Esophagus (tissue), 2 donors: ENCODE measurements at regions not wholly inside any gene's neighbourhood (a gene's known extent, or its start where the extent isn't known, plus 50 kb on each side); places are given as distances from the start of the nearest gene placed in this dataset.

Source experiments
- H3K27ac ChIP-seq, 2 donors: one replicate each; pipeline ENCODE4 v1.5.1; 2013; ENCODE audit warnings: low read depth in 2 of 2, mild to moderate bottlenecking in 2 of 2, inconsistent platforms in 1 of 2, low read length in 1 of 2, moderate library complexity in 1 of 2
- H3K27me3 ChIP-seq, 2 donors: one replicate each; pipeline ENCODE4 v1.6.1; 2013; ENCODE audit warnings: low read length in 2 of 2, control low read depth in 1 of 2, mild to moderate bottlenecking in 1 of 2; ENCODE audit not compliant: insufficient read depth in 2 of 2, control insufficient read depth in 1 of 2
- H3K36me3 ChIP-seq, 2 donors: one replicate each; pipeline ENCODE4 v1.6.1; 2013; ENCODE audit warnings: low read length in 1 of 2; ENCODE audit not compliant: control insufficient read depth in 2 of 2, insufficient read depth in 2 of 2
- H3K4me1 ChIP-seq, 2 donors: one replicate each; pipeline ENCODE4 v1.6.1; 2013; ENCODE audit warnings: low read length in 1 of 2; ENCODE audit not compliant: control insufficient read depth in 2 of 2, insufficient read depth in 2 of 2
- H3K4me3 ChIP-seq, 2 donors: one replicate each; pipeline ENCODE4 v1.5.1; 2013; ENCODE audit warnings: low read length in 2 of 2, mild to moderate bottlenecking in 2 of 2, low read depth in 1 of 2, moderate library complexity in 1 of 2
- H3K9me3 ChIP-seq, 2 donors: one replicate each; pipeline ENCODE4 v1.6.1; 2013; ENCODE audit warnings: mild to moderate bottlenecking in 2 of 2, low read depth in 1 of 2, low read length in 1 of 2, moderate library complexity in 1 of 2; ENCODE audit not compliant: control insufficient read depth in 2 of 2, insufficient read depth in 1 of 2
- WGBS, 2 donors: extraction: QIAGEN DNeasy Blood & Tissue Kit; methylation state at CpG; one replicate each; pipeline ENCODE4 v1.1.7; 2013; 5-methylcytosine and 5-hydroxymethylcytosine counted together
- donor health status: healthy with polysubstance abuse.
- donor health status: Bipolar disorder and iron deficiency.

GRCh38 chr3:46093327-46093942, 66.2 kb upstream of the XCR1 start:
- Histone ChIP-seq H3K27me3 (no peaks in the 10 kb centered on the region), H3K27ac (no peak overlapping the region), H3K4me3 (no peak overlapping the region), H3K9me3 (no peaks in the 10 kb centered on the region), H3K4me1 (peaks cover 0 to 5% of the 10 kb centered on the region in 2 donors), H3K36me3 (no peaks in the 10 kb centered on the region)
- 89 to 96% methylated on average over 2 of the region's 2 CpGs for WGBS, 2 donors

- Histone ChIP-seq H3K4me1 (peaks cover 0 to 5% of the 10 kb centered on the region in 2 donors), H3K27ac (no peak overlapping the region), H3K27me3 (no peaks in the 10 kb centered on the region), H3K4me3 (no peak overlapping the region), H3K9me3 (no peaks in the 10 kb centered on the region), H3K36me3 (no peaks in the 10 kb centered on the region)
- 95 to 100% methylated on average over 2 of the region's 2 CpGs for WGBS, 2 donors
Observed at GRCh38 chr3:46092702-46093080, 65.4 kb upstream of the XCR1 start.

- H3K36me3 ChIP-seq: no peaks in the 10 kb centered on the region
- H3K4me1 ChIP-seq: peaks cover 0 to 5% of the 10 kb centered on the region in 2 donors
- peaks cover 0 to 4% of the 10 kb centered on the region in 2 donors for H3K27me3 ChIP-seq
- no peak overlapping the region for H3K27ac ChIP-seq
- WGBS, 2 donors: 47 to 72% methylated on average over 4 of the region's 4 CpGs
- no peak overlapping the region for H3K4me3 ChIP-seq
- no peaks in the 10 kb centered on the region for H3K9me3 ChIP-seq
Observed at GRCh38 chr3:46091741-46092701, 64.7 kb upstream of the XCR1 start.

- H3K27ac ChIP-seq: no peak overlapping the region
- 87 to 91% methylated on average over 3 of the region's 3 CpGs for WGBS, 2 donors
Observed at GRCh38 chr3:46091046-46091445, 63.8 kb upstream of the XCR1 start.

GRCh38 chr3:46090161-46090591, 62.9 kb upstream of the XCR1 start:
- peak overlapping the region in 1 of 2 donors; percentile 36 for H3K27ac ChIP-seq
- peaks cover 0 to 4% of the 10 kb centered on the region in 2 donors for H3K27me3 ChIP-seq

More at GRCh38 chr3:46091046-46091445, 63.8 kb upstream of the XCR1 start:
- peaks cover 0 to 4% of the 10 kb centered on the region in 2 donors for H3K27me3 ChIP-seq
- H3K9me3 ChIP-seq: no peaks in the 10 kb centered on the region
- no peaks in the 10 kb centered on the region for H3K36me3 ChIP-seq
- H3K4me1 ChIP-seq: peaks cover 0 to 7% of the 10 kb centered on the region in 2 donors
- no peak overlapping the region for H3K4me3 ChIP-seq

GRCh38 chr3:46089237-46090011, 62.1 kb upstream of the XCR1 start:
- Histone ChIP-seq H3K4me3 (no peak overlapping the region), H3K9me3 (no peaks in the 10 kb centered on the region), H3K27me3 (peaks cover 0 to 5% of the 10 kb centered on the region in 2 donors), H3K4me1 (peaks cover 0 to 7% of the 10 kb centered on the region in 2 donors), H3K27ac (peak overlapping the region in 1 of 2 donors; percentile 2), H3K36me3 (no peaks in the 10 kb centered on the region)
- WGBS, 2 donors: 83 to 86% methylated on average over 5 of the region's 5 CpGs

More at GRCh38 chr3:46090161-46090591, 62.9 kb upstream of the XCR1 start:
- Histone ChIP-seq H3K4me1 (peaks cover 0 to 7% of the 10 kb centered on the region in 2 donors), H3K9me3 (no peaks in the 10 kb centered on the region), H3K4me3 (no peak overlapping the region), H3K36me3 (no peaks in the 10 kb centered on the region)
- 52 to 58% methylated on average over 4 of the region's 4 CpGs for WGBS, 2 donors

DNA sequence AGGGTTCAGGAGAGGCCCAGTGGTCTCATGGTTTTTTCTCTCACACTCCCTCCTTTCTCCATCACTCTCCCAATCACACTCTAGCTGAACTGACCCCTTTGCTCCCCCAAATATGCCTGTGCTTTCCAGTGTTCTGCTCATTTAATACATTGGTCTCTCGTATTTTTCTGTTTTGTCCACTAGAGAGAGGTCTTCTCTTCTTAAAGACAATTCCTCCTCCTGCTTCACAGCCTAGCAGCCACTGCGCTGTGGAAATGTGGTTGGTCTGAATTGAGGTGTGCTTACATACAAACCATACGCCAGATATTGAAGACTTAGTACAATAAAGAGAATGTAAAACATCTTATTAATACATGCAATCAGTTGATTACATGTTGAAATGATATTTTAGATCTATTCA, 60.6 kb upstream of the XCR1 start:
- Histone ChIP-seq H3K4me1 (peaks cover 0 to 7% of the 10 kb centered on the region in 2 donors), H3K36me3 (no peaks in the 10 kb centered on the region), H3K9me3 (no peaks in the 10 kb centered on the region), H3K27ac (no peak overlapping the region), H3K4me3 (no peak overlapping the region), H3K27me3 (peaks cover 0 to 8% of the 10 kb centered on the region in 2 donors)
- WGBS, 2 donors: 66 to 74% methylated on average over 3 of the region's 3 CpGs

DNA sequence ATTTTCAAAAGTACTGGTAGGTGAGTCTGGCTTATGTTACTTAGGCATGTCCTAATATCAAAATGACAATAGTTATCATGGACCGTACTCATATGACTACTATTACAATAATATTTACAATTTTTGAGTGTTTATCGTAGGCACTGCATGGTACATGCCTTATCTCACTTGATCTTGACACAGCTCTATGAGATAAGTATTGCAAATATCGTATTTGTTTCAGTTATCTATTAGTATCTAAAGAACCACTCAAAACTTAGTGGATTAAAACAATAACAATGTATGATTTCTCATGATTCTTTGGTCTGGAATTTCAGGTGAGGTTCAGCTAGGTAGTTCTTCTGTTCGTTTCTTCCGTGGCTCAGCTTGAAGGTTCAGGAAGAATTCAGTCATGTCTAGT, 59.7 kb upstream of the XCR1 start:
- no peak overlapping the region for H3K4me3 ChIP-seq
- H3K27me3 ChIP-seq: peaks cover 0 to 8% of the 10 kb centered on the region in 2 donors
- H3K4me1 ChIP-seq: peaks cover 0 to 7% of the 10 kb centered on the region in 2 donors
- WGBS, 2 donors: 86 to 89% methylated on average over 5 of the region's 5 CpGs
- no peaks in the 10 kb centered on the region for H3K36me3 ChIP-seq
- H3K9me3 ChIP-seq: no peaks in the 10 kb centered on the region
- no peak overlapping the region for H3K27ac ChIP-seq

DNA sequence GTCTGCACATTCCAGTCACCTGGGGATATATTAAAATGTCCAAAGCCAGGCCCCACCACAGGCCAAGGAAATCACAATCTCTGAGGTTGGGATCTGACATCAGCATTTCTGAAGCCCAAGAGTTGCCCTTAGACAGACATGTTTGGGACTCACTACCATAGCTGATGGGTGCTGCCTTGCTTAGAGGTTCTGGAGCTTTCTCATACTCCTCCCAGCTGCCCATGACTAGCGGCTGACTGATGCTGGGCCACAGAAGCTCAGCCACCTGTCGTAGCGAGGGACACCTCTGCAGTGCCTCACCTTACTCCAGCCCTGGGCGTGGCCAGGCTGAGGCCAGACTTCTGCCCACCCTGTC, 58.8 kb upstream of the XCR1 start:
- H3K27me3 ChIP-seq: peaks cover 0 to 8% of the 10 kb centered on the region in 2 donors
- H3K4me1 ChIP-seq: peaks cover 0 to 7% of the 10 kb centered on the region in 2 donors
- H3K27ac ChIP-seq: no peak overlapping the region
- H3K9me3 ChIP-seq: no peaks in the 10 kb centered on the region
- 88 to 96% methylated on average over 4 of the region's 4 CpGs for WGBS, 2 donors
- no peaks in the 10 kb centered on the region for H3K36me3 ChIP-seq
- no peak overlapping the region for H3K4me3 ChIP-seq
